ENCODE measurements at regions not wholly inside any gene's neighbourhood (a gene's known extent, or its start where the extent isn't known, plus 50 kb on each side); places are given as distances from the start of the nearest gene placed in this dataset.

GRCh38 chr21:30936207-30936606, 54.8 kb upstream of the KRTAP11-1 start:
- POLR2A ChIA-PET (ENCODE audit: partially characterized antibody), result no interaction called here

More at GRCh38 chr21:30936207-30936606, 54.8 kb upstream of the KRTAP11-1 start:
- H2BK12ac ChIP-seq (ENCODE audit: low read depth, low read length), result no peak overlapping the region
- CTCF ChIA-PET (ENCODE audit: partially characterized antibody), result interaction anchor here (1.0 to 1.5 kb wide), 3 partner anchors 10 to 150 kb away, joined by 3 to 4 read pairs (median 4); no protein-coding TSS in a partner anchor
- no peak overlapping the region for H3K27ac ChIP-seq (ENCODE audit: low read depth, low read length)
- no peaks in the 10 kb centered on the region for H3K27me3 ChIP-seq (replicated peaks in 1 of 4; ENCODE audit: control insufficient read depth in 3 of 4, extremely low read depth in 1 of 4, insufficient read depth in 3 of 4, low read length in 3 of 4)
- H3K9ac ChIP-seq (replicated peaks in 1 of 4; ENCODE audit: extremely low read depth in 1 of 4, low read depth in 3 of 4, low read length in 3 of 4), result no peak overlapping the region
- no peaks in the 10 kb centered on the region for H3K79me1 ChIP-seq (ENCODE audit: low read depth, low read length)
- H3K4me3 ChIP-seq (ENCODE audit: extremely low read depth in 1 of 4, insufficient read depth in 2 of 4, low read depth in 3 of 4, low read length in 4 of 4), result no peak overlapping the region
- no peak overlapping the region for H3K56ac ChIP-seq (replicated peaks; ENCODE audit: insufficient read length, low read depth, low read length)
- H2AFZ ChIP-seq (ENCODE audit: low read length), result no peak overlapping the region
- H4K8ac ChIP-seq (ENCODE audit: extremely low read depth, insufficient read depth, low read length), result no peak overlapping the region; the same call in 1 of the 2 replicates
- H2BK20ac ChIP-seq (ENCODE audit: low read length), result no peak overlapping the region
- H3K4me2 ChIP-seq (ENCODE audit: insufficient read depth in 1 of 2, low read depth in 2 of 2, low read length in 2 of 2), result no peak overlapping the region
- H3K4ac ChIP-seq (replicated peaks; ENCODE audit: insufficient read length, low read depth, low read length), result no peak overlapping the region
- DNase-seq (ENCODE audit: low read depth in 1 of 2, low spot score in 2 of 2) (no peak), FAIRE-seq (no peak)
- WGBS, 2 experiments (ENCODE audit: extremely low coverage in 1 of 2, insufficient coverage in 1 of 2, insufficient read length in 1 of 2, insufficient replicate concordance in 2 of 2, low coverage in 1 of 2, low lambda C conversion rate in 2 of 2, missing lambda C conversion rate in 1 of 2), result 97% methylated on average over 6 of the region's 6 CpGs; no CpG with 5 or more reads in 1 of the 2 experiments
- TF ChIP-seq POU5F1 (IDR thresholded peaks at IDR 0.05; ENCODE audit: low read depth, low read length), result no peak
- no peak for TF ChIP-seq RNF2 (IDR thresholded peaks at IDR 0.05; ENCODE audit: borderline replicate concordance, low read depth, low read length, missing control alignments, poor library complexity, severe bottlenecking)
- no peak for TF ChIP-seq CHD2 (IDR thresholded peaks at IDR 0.05; ENCODE audit: low read length)
- no peak for TF ChIP-seq SP1 (IDR thresholded peaks at IDR 0.05; ENCODE audit: low read depth, low read length)
- no peak for TF ChIP-seq KDM4A (IDR thresholded peaks at IDR 0.05; ENCODE audit: low read depth, low read length, severe bottlenecking)
- TF ChIP-seq RXRA (IDR thresholded peaks at IDR 0.05; ENCODE audit: insufficient read depth, low read depth, low read length), result no peak
- no peak overlapping the region for H2BK5ac ChIP-seq (ENCODE audit: low read depth, low read length)
- H3K9me3 ChIP-seq (ENCODE audit: insufficient read depth in 2 of 2, low read depth in 1 of 2, low read length in 1 of 2), result no peaks in the 10 kb centered on the region; a peak in 1 of 4 replicates
- H2BK15ac ChIP-seq (ENCODE audit: low read length), result no peak overlapping the region
- H4K20me1 ChIP-seq (replicated peaks in 1 of 2; ENCODE audit: control insufficient read depth in 1 of 2, insufficient read depth in 2 of 2, low read length in 2 of 2), result no peaks in the 10 kb centered on the region
- no peak overlapping the region for H3K14ac ChIP-seq (ENCODE audit: insufficient read length)
- H3K23ac ChIP-seq (ENCODE audit: insufficient read length), result no peak overlapping the region
- H4K91ac ChIP-seq (replicated peaks; ENCODE audit: insufficient read length, low read length), result no peak overlapping the region
- no peak overlapping the region for H2AK5ac ChIP-seq (ENCODE audit: low read depth, low read length)
- no peak overlapping the region for H2BK120ac ChIP-seq (replicated peaks; ENCODE audit: low read depth, low read length)
- H3K23me2 ChIP-seq (ENCODE audit: low read depth, low read length), result no peaks in the 10 kb centered on the region
- H3K4me1 ChIP-seq (replicated peaks in 1 of 4; ENCODE audit: control insufficient read depth in 3 of 4, insufficient read depth in 4 of 4, low read length in 3 of 4), result no peaks in the 10 kb centered on the region
- no peak overlapping the region for H4K5ac ChIP-seq (ENCODE audit: insufficient read length, low read depth, low read length)
- no peak overlapping the region for H3K18ac ChIP-seq (ENCODE audit: extremely low read depth, low read length)
- no peaks in the 10 kb centered on the region for H3K36me3 ChIP-seq (ENCODE audit: control insufficient read depth in 2 of 4, insufficient read depth in 4 of 4, low read length in 3 of 4)
- no peaks in the 10 kb centered on the region for H3K79me2 ChIP-seq (ENCODE audit: control insufficient read depth in 1 of 2, insufficient read depth in 2 of 2, low read length in 2 of 2)
